ENCODE measurements at regions not wholly inside any gene's neighbourhood (a gene's known extent, or its start where the extent isn't known, plus 50 kb on each side); places are given as distances from the start of the nearest gene placed in this dataset.

DNA sequence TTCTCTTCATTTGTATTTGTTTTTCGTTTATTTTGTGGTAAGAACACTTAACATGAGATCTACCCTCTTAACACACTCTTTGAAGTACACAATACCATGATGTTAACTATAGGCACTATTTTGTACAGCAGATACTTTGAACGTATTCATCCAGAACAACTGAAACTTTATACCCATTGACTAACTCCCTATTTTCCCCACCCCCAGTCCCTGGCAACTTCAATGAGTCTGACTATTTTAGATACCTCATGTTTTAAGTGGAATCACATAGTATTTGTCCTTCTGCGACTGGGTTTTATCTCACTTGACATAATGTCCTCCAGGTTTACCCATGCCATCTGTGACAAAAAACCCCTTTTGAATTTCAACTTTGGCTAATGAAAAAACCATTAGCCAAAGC is 356.3 kb upstream of the CDH20 start:
- TF ChIP-seq, protein P1, sequence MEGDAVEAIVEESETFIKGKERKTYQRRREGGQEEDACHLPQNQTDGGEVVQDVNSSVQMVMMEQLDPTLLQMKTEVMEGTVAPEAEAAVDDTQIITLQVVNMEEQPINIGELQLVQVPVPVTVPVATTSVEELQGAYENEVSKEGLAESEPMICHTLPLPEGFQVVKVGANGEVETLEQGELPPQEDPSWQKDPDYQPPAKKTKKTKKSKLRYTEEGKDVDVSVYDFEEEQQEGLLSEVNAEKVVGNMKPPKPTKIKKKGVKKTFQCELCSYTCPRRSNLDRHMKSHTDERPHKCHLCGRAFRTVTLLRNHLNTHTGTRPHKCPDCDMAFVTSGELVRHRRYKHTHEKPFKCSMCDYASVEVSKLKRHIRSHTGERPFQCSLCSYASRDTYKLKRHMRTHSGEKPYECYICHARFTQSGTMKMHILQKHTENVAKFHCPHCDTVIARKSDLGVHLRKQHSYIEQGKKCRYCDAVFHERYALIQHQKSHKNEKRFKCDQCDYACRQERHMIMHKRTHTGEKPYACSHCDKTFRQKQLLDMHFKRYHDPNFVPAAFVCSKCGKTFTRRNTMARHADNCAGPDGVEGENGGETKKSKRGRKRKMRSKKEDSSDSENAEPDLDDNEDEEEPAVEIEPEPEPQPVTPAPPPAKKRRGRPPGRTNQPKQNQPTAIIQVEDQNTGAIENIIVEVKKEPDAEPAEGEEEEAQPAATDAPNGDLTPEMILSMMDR (IDR thresholded peaks at IDR 0.05; ENCODE audit: low read depth, low read length, missing control alignments) = no peak
- Histone ChIP-seq H3K27me3 (replicated peaks) (no peaks in the 10 kb centered on the region), H3K4me3 (ENCODE audit: low read depth, low read length) (no peak overlapping the region), H3K27ac (no peak overlapping the region), H3K36me3 (replicated peaks) (no peaks in the 10 kb centered on the region)
- in situ Hi-C loops (cut with HindIII; ENCODE audit: low pct_ligation_motif_present, low sequenced_read_pairs) = no loop called here
- DNase-seq = no peak

- peak; percentile 81 for DNase-seq
- no peaks in the 10 kb centered on the region for H3K36me3 ChIP-seq (replicated peaks)
- H3K27ac ChIP-seq = no peak overlapping the region
- H3K27me3 ChIP-seq (replicated peaks) = no peaks in the 10 kb centered on the region
- H3K4me3 ChIP-seq (ENCODE audit: low read depth, low read length) = no peak overlapping the region
- in situ Hi-C loops (cut with HindIII; ENCODE audit: low pct_ligation_motif_present, low sequenced_read_pairs) = no loop called here
- TF ChIP-seq, protein P1 (IDR thresholded peaks at IDR 0.05; ENCODE audit: low read depth, low read length, missing control alignments) = no peak
Measured at GRCh38 chr18:60978338-60978737, 354.9 kb upstream of the CDH20 start.

DNA sequence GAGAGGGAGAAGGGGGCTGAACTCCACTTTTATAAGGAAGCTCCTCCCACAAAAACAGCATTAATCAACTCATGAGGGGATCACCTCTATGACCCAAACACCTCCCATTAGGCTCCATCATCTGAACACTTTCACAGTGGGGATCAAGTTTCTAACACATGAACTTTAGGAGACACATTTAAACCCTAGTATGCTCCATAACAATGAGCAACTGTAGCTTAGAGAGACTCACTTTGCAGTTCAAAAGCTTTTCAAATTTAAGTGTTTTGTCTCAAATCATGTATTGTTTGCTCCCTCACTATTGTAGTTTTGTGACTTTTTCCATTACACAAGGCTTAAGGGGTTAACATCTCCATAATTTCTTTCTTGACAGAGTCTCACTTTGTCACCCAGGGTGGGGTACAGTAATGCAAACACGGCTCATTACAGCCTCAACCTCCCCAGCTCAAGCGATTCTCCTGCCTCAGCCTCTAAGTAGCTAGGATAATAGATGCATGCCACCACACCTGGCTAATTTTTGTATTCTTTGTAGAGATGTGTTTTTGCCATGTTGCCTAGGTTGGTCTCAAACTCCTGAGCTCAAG is 352.7 kb upstream of the CDH20 start:
- no peaks in the 10 kb centered on the region for H3K36me3 ChIP-seq (replicated peaks)
- DNase-seq = no peak
- in situ Hi-C loops (cut with HindIII; ENCODE audit: low pct_ligation_motif_present, low sequenced_read_pairs) = no loop called here
- H3K4me3 ChIP-seq (ENCODE audit: low read depth, low read length) = no peak overlapping the region
- TF ChIP-seq, protein P1 (IDR thresholded peaks at IDR 0.05; ENCODE audit: low read depth, low read length, missing control alignments) = no peak
- H3K27ac ChIP-seq = no peak overlapping the region
- H3K27me3 ChIP-seq (replicated peaks) = no peaks in the 10 kb centered on the region

DNA sequence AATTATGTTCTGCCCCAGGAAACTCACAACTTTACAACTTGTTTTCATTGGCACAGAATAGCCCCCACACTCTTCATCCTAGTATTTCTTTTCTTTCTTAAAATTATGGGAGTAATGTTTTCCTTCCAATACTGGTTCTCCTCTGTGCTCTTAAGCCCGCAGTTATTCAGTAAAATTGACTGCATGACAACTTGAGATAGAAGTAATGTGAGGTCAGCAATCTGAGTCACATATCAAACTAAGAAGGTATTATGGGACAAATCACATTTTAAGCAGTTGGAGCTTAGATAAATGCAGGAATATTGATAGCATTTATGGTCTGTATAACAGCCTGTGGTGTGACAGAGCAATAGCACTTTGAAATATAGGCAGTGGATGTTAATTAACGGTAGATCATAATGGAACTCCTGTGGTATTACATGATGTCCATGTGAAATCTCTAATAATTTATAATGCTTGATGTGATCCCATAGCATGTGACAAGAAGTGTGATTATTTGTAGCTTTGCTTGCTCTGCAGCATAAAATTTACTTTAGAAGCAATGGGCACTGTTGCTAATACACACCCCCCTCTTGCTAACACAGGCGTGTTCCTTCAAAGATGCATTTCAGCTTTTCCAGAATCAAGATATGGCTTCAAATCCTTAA is 351.4 kb upstream of the CDH20 start:
- Histone ChIP-seq H3K27me3 (replicated peaks) (no peaks in the 10 kb centered on the region), H3K4me3 (ENCODE audit: low read depth, low read length) (no peak overlapping the region), H3K27ac (no peak overlapping the region), H3K36me3 (replicated peaks) (no peaks in the 10 kb centered on the region)
- TF ChIP-seq, protein P1 (IDR thresholded peaks at IDR 0.05; ENCODE audit: low read depth, low read length, missing control alignments) = no peak
- no peak for DNase-seq
- in situ Hi-C loops (cut with HindIII; ENCODE audit: low pct_ligation_motif_present, low sequenced_read_pairs) = no loop called here

GRCh38 chr18:60982329-60982695 is 350.9 kb upstream of the CDH20 start:
- in situ Hi-C loops (cut with HindIII; ENCODE audit: low pct_ligation_motif_present, low sequenced_read_pairs) = no loop called here

More at GRCh38 chr18:60982329-60982695, 350.9 kb upstream of the CDH20 start:
- TF ChIP-seq, protein P1 (IDR thresholded peaks at IDR 0.05; ENCODE audit: low read depth, low read length, missing control alignments) = no peak
- no peak for DNase-seq
- no peak overlapping the region for H3K27ac ChIP-seq
- no peak overlapping the region for H3K4me3 ChIP-seq (ENCODE audit: low read depth, low read length)
- no peaks in the 10 kb centered on the region for H3K36me3 ChIP-seq (replicated peaks)
- no peaks in the 10 kb centered on the region for H3K27me3 ChIP-seq (replicated peaks)
